NOMO-1 (cell line): ENCODE measurements at regions not wholly inside any gene's neighbourhood (a gene's known extent, or its start where the extent isn't known, plus 50 kb on each side); places are given as distances from the start of the nearest gene placed in this dataset.

Experiments used
- DNase-seq, 2 experiments: peaks; one replicate each; lab custom pipeline; 2025; ENCODE audit not compliant: unreplicated experiment in 2 of 2; lab: John Stamatoyannopoulos, UW

GRCh38 chr4:147303174-147303872 is 177.6 kb upstream of the EDNRA start:
- no peak for DNase-seq

GRCh38 chr4:147303873-147304229 is 177.0 kb upstream of the EDNRA start:
- DNase-seq, result no peak

GRCh38 chr4:147307896-147308674 is 172.8 kb upstream of the EDNRA start:
- DNase-seq, result no peak

GRCh38 chr4:147309434-147309833 is 171.5 kb upstream of the EDNRA start:
- no peak for DNase-seq

GRCh38 chr4:147310312-147310711 is 170.6 kb upstream of the EDNRA start:
- DNase-seq, result no peak

- DNase-seq, result no peak
Observed at GRCh38 chr4:147311956-147312355, 168.9 kb upstream of the EDNRA start.

- no peak for DNase-seq
Observed at GRCh38 chr4:147312376-147313046, 168.4 kb upstream of the EDNRA start.

GRCh38 chr4:147313108-147313507 is 167.8 kb upstream of the EDNRA start:
- DNase-seq, result no peak

GRCh38 chr4:147318586-147318985 is 162.3 kb upstream of the EDNRA start:
- DNase-seq, result no peak

GRCh38 chr4:147325571-147325981 is 155.3 kb upstream of the EDNRA start:
- DNase-seq, result no peak

- DNase-seq, result no peak
Observed at GRCh38 chr4:147326591-147326990, 154.3 kb upstream of the EDNRA start.

GRCh38 chr4:147327322-147327721 is 153.6 kb upstream of the EDNRA start:
- DNase-seq, result no peak

- DNase-seq, result no peak
Observed at GRCh38 chr4:147328189-147328588, 152.7 kb upstream of the EDNRA start.

GRCh38 chr4:147328756-147329446 is 152.0 kb upstream of the EDNRA start:
- DNase-seq, result no peak

- no peak for DNase-seq
Observed at GRCh38 chr4:147332091-147332490, 148.8 kb upstream of the EDNRA start.

GRCh38 chr4:147334478-147334877 is 146.4 kb upstream of the EDNRA start:
- no peak for DNase-seq

- no peak for DNase-seq
Observed at GRCh38 chr4:147335183-147335582, 145.7 kb upstream of the EDNRA start.

- no peak for DNase-seq
Observed at GRCh38 chr4:147336252-147336651, 144.6 kb upstream of the EDNRA start.

- DNase-seq, result no peak
Observed at GRCh38 chr4:147339100-147339499, 141.8 kb upstream of the EDNRA start.

GRCh38 chr4:147340111-147340510 is 140.8 kb upstream of the EDNRA start:
- DNase-seq, result no peak

- no peak for DNase-seq
Observed at GRCh38 chr4:147340591-147341120, 140.2 kb upstream of the EDNRA start.
